Stimulated activated CD4-positive, alpha-beta T cell treated with anti-CD3 and anti-CD28 coated beads, Interleukin-2, amount 100 ng/mL, for 24 hours (primary cell): ENCODE measurements at regions not wholly inside any gene's neighbourhood (a gene's known extent, or its start where the extent isn't known, plus 50 kb on each side); places are given as distances from the start of the nearest gene placed in this dataset.

Source experiments
- DNase-seq, 2 donors: peaks; one replicate each; pipeline ENCODE4 v3.0.0-alpha.2; 2020

DNA sequence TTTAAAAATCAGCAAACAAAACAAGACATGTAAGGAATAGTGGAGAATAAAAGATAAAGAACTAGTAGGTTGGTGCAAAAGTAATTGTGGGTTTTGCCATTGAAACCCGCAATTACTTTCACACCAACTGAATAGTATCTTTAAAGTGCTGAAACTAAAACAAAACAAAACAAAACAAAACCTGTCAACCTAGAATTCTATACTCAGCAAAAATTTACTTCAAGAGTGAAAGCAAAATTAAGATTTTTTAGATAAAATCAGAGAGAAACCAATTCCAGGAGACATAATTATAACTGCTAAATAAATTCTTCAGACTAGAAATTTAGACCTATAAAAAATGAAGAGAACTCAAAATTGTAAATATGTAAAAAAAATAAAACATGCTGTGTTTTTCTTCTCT, 114.0 kb upstream of the TSPAN2 start:
- DNase-seq = no peak

DNA sequence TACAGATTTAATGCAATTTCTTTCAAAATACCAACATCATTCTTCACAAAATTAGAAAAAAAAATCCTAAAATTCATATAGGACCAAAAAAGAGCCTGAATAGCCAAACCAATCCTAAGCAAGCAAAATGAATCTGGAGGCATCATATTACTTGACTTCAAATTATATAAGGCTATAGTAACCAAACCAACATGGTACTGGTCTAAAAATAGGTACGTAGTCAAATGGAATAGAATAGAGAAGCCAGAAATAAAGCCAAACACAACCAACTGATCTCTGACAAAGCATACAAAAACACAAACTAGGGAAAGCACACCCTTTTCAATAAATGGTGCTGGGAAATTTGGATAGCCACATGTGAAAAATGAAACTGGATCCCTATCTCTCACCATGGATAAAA, 112.3 kb upstream of the TSPAN2 start:
- DNase-seq = no peak

DNA sequence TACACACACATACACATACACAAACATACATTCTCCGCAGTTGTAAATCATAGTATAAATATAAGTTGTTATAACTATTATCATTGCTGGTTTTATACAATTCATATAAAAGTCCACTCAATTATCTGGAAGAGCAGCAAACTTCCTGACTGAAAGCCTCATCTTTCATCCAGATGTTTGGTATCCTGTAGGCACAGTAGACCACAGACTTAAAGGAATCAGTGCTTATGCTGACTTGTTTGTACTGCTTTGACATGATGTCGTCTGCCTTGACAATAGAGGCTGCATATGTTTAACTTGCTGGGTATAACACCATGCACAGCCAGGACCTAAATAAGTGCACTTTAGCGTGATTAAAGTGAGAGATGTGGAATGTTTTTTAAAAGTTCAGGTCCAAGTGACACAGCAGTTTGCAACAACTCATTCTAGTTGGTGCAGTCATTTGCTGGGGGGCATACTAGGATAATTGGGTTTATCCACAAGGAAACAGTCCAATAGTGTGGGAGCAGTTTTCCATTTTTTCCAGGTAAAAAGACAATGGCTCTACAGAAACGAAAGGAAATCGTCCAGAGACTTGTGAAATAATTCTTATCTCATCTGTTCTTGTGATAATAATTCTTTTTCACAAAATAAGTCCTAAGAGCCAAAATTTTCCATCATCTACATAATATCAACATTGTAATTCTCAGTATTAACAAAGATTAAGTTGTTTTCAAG, 110.3 kb upstream of the TSPAN2 start:
- no peak for DNase-seq

DNA sequence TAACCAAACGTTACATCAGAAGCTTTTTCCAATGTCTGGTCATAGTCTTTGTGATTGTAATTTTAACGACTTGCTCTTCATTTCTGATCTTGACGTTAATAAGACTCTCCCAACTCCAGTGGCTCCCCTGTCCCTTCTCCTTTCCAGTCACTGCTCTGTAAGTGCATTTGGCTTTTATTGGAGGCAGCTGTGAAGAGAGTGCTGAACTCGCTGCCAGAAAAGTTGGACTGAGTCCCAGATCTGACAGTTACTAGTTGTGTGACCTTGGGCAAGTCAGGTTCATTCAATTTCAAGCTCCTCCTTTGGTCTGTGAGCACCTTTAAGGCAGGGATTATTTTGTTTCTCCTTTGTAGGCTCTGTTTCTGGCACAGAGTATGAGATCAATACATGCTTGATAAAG, 109.6 kb upstream of the TSPAN2 start:
- no peak for DNase-seq

DNA sequence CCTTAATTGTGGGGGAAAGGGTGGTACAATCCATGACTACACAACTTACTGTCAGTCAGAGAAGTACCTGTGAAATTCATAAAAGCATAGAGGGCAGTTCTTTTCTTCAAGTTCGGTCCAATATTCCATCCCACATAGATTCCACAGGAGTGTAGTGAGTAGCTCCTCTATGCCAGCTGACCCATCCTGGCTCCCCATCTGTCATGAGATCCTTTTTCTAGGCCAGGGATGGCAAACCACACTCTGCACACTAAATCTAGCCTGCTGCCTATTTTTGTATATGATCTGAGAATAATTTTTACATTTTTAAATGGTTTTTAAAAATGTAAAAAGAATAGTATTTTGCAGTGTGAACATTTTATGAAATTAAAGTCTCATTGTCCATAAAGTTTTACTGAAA, 107.0 kb upstream of the TSPAN2 start:
- DNase-seq = no peak

DNA sequence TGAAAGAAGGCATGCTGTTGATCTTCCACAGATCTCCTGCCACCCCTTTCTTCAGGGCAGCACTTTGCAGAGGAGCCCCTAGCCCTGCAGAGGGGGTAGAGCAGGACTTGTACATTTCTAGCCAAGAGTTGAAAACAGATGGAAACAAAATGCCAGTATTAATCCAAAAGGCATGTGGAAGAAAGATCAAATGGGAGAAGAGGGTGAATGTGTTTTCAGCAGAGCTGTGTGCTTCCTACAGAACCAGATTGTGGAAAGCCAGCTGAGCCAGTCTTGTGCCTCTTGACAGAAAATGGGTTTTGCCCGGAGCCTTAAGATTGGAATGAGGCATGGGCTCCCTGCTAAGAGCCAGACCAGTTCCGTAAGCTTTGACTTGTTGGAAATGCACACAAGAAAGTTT, 105.2 kb upstream of the TSPAN2 start:
- no peak for DNase-seq

DNA sequence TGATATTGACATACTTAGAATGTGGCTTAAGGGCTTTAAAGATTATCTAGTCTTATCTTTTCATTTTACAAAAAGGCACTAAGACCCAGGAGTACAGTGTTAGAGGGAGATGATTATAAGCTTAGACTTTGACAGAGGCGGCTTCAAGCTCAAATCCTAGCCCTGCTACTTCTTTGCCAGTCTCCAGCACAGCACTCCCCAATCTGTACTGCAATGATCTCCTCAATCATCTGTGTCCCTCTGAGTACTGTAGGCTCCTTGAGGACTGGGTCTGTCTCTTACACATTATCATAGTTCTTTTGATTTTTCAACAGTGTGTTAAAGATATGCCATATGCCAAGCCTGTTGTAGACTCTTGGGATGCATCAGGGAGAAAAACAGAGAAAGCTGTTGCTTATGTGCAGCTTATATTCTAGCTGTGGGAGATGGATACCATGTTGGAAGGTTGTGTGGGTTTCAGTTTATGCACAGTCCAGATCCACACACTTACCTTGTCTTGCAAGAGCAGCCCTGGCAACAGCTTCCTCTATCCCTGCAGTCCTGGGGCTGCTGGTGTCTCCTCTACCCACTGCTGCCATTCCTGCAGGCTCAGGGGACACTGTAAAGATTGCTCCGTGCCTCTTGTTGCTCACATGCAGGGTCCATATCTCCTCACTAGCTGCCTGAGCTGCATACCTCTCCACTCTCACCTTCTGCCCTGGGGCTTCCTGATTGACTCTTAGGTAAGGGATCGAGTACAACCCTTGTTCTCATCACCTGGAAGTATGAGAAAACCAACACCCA, 103.9 kb upstream of the TSPAN2 start:
- no peak for DNase-seq

DNA sequence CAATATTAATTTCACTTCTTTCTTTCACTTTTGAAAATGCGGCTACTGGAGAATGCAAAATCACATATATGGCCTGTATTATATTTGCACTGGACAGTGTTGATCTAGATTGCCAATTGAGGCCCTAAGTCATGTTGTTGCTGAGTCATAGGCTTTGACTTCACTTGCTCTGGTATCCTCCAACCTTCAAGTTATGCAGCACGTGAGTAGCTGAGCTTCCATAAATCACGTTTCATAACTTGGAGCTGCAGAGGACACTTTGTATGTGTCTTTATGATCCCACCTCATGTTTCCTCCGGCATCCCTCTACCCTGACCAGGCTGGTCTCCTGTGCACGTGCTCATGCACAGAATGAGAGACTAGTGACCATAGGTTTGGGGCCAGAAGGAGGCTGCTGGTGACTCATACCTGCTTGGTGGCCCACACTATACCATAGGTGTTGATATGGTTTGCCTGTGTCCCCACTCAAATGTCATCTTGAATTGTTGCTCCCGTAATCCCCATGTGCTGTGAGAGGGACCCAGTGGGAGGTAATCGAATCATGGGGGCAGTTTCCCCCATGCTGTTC, 103.0 kb upstream of the TSPAN2 start:
- no peak for DNase-seq

DNA sequence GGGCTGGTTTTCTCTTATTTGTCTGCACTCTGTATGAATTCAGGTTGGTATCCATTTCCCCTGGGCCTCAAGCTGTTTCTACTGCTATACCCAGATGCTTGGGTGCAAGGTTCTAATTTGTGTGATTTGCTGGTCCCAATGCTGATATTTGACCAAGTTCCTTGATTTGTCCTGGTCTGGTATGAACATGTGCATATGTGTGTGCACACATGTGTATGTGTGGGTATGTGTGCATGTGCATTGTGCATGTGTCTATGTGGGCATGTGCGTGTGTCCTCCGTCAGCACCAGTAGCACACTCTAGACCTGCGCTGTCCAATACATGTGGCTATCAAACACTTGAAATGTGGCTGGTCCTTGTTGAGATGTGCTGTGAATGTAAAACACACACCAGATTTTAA, 102.4 kb upstream of the TSPAN2 start:
- DNase-seq = no peak

DNA sequence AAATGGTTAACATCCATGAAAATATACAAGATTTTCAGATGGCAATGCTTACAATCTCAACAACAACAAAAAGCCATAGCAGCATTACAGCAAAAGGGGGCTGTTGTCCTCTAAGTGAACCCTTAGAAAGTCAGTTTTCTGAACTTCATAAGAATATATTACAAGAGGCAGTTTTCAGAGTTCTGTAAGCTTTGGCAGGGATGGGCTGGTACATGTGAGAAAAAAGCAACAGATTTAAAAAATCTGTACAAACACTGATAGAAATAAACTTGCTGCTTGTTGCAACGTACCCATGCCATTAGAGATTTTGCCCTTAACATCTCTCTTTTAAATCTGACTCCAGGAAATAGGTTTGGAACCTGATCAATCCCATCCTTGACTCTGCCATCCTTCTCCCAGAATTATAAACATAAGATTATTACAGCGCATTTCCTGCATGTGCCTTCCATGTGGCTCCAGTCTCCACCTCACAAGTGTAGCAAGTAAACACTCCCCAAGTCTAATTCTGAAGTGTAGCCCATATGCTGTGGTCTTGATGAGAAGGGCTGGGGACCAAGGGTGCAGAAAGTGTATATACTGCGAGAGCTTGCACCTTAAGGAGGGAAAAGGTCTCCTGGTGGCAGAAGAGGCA, 101.4 kb upstream of the TSPAN2 start:
- no peak for DNase-seq

DNA sequence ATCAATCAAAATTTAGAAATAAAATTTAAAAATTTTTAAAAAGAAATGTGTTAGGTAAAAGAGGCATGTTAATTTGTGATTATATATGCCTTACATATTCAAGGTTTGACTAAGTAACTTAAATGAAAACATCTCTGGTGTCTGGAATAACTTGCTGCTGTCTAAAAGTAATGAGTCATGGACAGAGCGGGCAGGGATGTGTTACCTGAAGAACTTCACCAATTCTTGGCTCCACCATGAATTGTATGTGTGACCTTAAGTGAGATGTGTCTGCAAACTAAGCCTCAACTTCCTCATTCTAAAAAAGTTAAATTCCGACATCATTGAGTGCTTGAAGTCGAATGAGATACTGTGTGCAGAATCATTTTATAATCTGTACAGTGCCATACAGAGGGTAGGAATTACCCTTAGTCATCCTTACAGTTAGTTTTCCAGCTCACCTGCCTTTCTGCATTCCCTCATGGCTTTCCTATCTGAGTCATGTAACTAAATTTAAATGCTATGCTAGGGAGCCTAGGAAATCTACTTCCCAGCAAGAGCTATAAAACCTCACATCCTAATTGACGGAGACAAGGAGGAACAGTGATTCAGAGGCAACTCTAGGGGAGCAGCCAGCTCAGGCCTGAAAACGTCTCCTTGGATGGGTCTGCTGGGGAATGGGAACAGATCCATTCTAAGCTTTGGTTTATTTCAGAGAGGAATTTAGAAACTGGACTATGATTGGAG, 100.7 kb upstream of the TSPAN2 start:
- DNase-seq = no peak

DNA sequence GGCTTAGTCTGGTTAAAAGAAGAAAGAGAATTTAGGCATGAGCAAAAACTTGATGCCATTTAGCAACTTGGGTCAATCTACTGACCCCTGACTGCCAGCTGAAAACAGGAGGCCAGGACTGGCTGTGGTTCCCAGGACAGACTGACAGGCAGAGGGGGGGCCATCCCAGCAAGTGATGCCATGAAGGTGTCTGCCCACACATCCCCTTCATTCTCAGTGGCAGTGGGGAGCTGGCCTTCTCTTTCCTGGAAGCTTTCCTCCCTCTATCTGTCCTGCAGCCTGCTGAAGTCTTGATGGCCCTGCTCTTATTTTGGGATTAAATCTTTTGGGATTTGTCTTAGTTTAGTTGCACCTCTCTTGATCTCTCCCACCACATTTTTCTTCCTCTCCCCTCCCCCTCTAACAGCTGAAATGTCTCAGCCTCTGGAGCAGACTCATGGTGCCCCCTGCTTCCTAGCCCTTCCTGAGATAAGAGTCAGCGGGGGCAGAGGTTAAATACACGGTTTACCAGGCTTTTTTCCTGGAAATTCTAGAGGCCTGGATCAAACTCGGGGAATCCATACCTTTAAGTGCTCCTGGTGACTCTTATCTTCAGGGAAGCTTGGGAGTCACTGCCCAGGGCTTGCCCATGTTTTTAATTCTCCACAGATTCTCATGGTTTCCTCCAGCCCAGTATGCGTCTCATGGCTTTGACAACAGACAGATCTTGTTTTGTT, 99.5 kb upstream of the TSPAN2 start:
- no peak for DNase-seq

DNA sequence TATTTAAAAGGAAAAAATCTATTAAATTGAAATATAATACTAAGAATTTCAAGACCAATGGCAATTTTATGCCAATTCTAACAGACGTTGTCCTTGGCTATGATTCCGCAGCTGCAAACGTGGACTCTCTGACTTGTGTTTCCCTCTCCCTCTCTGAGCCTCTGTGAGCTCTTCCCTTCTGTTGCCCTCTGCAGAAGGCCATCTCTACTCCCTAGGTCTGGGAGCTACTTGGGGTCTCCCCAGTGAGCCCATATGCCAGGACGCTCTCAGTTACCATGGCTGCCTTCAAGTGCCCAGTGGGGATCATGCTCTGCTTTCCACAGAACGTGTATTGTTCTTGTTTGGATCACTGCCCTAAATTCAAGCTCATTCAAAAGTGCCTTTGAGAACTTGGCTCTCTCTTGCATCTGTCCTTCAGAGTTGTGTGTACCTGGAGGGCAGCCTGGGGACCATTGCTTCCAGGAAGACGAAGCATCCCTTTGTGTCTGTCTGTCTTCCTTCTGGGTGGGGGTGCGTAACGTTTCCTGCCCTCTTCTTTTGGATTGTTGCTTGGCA, 97.5 kb upstream of the TSPAN2 start:
- no peak for DNase-seq

DNA sequence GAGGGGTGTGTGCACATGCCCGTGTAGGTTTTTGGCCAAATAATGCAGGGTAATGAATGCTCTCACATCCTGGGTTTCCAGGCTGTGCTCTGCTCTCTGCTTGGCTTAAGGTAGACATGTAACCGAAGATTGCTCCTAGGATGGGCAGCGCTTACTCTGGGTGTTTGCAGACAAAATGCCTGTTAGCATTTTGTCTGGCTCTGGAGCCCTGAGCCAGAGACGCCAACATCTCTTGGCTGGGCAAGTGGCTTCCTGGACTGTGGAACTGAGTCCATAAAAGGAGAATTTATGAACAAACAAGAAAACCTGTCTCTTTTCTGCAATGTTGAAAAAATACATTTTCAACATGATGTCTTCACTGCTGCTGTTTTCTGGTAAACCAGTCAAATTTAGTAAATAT, 96.0 kb upstream of the TSPAN2 start:
- no peak for DNase-seq

DNA sequence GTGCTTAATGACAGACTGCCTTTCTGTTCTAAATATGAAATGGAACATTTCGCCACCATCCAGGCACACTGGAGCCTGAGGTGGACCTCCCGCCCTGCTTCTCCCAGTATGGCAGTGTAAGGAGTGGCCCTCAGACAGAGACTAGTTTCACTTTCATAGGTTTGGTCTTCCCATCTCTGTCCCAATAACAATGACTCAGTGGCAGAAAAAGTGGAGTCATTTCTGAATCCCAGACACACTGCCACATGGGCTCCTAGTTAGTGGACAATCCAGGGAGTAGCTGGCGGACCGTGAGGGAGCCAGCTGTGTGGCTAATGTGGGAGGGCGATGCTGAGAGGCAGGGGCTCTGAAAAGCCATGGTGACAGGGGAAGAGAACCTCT, 95.6 kb upstream of the TSPAN2 start:
- DNase-seq = no peak

DNA sequence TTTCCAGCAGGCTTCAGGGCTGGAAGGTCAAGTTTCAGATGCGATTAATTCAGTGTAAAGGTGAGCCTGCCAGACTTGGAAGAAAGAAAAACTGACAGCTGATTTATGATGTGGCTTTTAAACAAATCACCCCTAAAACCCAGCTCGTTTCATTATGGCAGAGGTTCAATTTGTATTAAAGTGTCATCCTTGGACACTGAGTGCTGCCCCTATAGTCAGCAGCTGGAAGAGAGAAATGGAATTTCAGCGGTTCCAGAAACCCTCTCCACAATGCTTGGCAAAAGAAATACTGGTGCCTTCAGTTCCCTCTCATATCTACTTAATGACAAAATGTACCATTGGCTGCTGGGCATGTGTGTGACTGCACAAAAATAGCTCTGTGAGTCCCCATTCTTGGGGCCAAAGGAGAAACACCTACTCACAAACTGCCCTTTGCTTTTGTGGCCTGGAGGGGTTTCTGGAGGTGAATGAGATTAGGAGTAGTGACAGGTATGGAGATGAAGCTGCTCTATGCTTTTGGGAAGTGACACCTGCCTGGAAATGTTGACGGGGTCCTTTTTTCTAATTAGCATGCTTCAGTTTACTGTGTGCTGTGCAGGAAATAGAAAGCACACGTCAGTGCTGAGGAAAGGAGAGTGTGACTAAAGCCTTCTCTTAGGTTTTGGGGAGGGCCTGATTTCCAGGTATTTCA, 95.1 kb upstream of the TSPAN2 start:
- DNase-seq = no peak

DNA sequence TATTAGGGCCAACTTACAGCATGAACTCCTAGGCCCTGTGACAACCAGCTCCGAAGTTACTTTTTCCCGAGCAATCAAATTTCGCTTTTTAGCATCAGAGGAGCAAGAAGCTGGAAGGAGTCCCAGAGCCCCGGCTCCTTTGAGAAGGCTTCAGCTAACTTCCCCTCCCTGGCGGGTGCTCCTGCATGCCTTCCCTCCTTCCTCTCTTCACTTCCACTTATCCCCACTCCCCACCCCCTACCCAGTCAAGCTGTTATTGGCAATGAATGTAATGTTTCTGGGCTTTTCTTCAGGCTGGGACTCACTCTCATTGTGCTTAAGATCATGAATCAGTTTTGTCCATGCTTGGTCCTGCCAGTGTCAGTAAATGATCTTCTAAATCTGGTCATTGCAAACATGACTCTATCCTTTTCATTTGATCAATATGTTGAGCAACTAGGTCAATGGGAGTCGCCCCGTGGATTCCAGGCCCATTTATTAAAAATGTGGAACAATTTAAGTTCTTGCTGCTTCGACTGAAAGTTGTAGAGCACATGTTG, 94.5 kb upstream of the TSPAN2 start:
- DNase-seq = no peak

DNA sequence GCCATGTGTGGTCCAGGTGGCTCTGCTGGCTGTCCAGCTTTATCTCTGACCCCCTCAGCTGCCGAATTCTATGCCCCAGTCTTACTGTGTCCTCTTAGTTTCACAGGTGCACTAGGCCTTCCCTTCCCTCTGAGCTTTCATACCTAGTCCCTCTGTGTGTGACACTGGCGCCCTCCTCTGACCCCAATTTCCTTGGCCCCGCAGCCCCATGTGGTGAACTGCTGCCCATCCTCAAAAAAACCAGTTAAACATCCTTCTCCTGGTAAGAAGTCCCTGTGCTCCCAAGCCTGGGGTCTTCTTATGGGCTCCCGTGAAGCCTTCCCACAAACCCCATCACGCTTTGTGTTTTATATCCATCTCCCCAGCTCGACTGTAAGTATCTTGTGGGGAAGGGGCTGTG, 93.9 kb upstream of the TSPAN2 start:
- peak in 1 of 2 donors; percentile 6 for DNase-seq

DNA sequence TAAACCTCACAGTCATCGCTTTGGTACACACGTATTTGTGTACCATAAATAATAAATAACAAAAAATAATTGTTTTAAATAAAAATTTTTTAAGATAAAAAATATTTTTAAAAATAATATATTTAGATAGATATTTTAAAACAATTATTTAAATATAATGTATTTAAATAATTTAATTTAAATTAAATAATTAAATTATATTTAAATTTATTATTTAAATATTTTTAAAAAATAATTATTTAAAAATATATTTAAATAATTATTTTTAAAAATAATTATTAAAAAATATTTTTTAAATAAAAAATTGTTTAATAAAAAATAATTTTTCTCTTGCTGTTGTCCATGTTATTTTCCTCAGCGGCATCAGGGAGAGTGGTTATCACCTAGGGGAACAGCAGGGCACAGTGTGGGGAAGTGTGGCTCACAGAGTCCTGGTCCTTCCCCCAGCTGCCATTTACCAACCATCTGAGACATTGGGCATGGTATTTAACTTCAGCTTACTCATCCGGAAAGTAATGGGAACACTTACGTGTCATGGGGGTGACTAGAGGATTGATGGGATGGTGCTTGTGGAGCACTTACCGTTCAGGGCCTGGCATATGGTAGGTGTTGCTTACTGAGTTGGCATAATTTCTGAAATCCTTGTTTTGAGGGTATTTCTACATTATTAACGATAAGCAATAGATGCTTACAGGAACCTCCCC, 92.9 kb upstream of the TSPAN2 start:
- no peak for DNase-seq

DNA sequence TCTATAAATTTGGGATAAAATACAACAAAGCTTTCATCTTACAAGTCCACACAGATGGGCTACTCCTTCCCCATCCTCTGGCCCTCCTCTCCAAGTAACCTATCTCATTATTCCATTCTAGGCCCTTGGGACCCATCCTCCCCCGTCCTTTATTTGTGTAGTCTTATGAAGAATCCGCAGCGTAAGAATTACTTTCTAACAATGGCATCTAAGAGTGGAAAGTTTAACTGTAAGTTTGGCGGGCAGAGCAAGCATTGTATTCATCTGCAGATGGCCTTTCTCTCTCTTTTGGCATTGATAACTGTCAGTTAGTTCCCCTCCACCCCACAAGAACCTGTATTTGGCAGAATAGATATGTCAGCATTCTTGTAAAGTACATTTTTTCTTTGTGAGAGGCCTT, 91.9 kb upstream of the TSPAN2 start:
- DNase-seq = no peak
